Erythroblast (primary cell): ENCODE measurements at regions not wholly inside any gene's neighbourhood (a gene's known extent, or its start where the extent isn't known, plus 50 kb on each side); places are given as distances from the start of the nearest gene placed in this dataset.

ENCODE experiments used
- GATA1 ChIP-seq: IDR thresholded peaks from 2 replicates; pipeline ENCODE4 v1.6.1; 2011; ENCODE audit warnings: low read depth, mild to moderate bottlenecking, control low read depth, low read length, moderate library complexity
- POLR2A ChIP-seq: IDR thresholded peaks from 2 replicates; pipeline ENCODE4 v1.6.1; 2011; ENCODE audit warnings: mild to moderate bottlenecking, low read length

DNA sequence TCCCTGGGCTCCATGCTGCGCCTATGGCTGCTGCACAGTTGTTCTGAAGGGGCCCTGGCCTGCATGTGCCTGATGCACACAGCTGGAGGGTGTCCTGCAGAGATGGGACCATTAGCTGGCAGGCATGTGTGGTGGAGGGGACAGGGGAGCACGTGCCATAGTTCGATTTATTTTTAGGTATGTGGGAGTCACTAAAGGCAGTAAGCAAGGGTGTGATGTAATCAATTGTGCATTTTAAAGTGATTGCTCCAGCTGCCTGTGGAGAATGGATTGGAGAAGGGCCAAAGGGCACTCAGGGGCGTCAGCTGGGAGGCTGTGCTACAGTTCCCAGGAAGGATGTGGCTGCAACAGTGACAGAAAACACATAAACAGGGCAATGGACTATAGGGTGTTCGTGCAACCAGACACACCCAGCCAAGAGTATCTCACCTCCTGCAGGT lies 205.1 kb downstream of the ARL4C start:
- no peak for TF ChIP-seq POLR2A
- no peak for TF ChIP-seq GATA1
